ENCODE measurements at regions not wholly inside any gene's neighbourhood (a gene's known extent, or its start where the extent isn't known, plus 50 kb on each side); places are given as distances from the start of the nearest gene placed in this dataset.

GRCh38 chr6:92762443-92763273, 656.7 kb downstream of the EPHA7 start:
- no peak for TF ChIP-seq CTCF (IDR thresholded peaks at IDR 0.05)
- no peak for TF ChIP-seq POLR2AphosphoS5 (IDR thresholded peaks at IDR 0.05; ENCODE audit: insufficient read depth in 1 of 2, low read depth in 1 of 2)
